HG02981 (cell line): ENCODE measurements at regions not wholly inside any gene's neighbourhood (a gene's known extent, or its start where the extent isn't known, plus 50 kb on each side); places are given as distances from the start of the nearest gene placed in this dataset.
"Not testable (repeated sequence)": the region's sequence is repeated elsewhere in the genome, so short reads cannot be mapped to it uniquely, and the experiment has no call there.

Experiments used
- ATAC-seq: cut with Tn5 transposase; IDR thresholded peaks from one replicate; pipeline ENCODE4 v1.9.1; 2021; ENCODE audit warnings: mild to moderate bottlenecking, moderate library complexity; ENCODE audit not compliant: unreplicated experiment

GRCh38 chr4:9702019-9702418 lies 79.4 kb upstream of the DRD5 start:
- not testable (repeated sequence) for ATAC-seq

DNA sequence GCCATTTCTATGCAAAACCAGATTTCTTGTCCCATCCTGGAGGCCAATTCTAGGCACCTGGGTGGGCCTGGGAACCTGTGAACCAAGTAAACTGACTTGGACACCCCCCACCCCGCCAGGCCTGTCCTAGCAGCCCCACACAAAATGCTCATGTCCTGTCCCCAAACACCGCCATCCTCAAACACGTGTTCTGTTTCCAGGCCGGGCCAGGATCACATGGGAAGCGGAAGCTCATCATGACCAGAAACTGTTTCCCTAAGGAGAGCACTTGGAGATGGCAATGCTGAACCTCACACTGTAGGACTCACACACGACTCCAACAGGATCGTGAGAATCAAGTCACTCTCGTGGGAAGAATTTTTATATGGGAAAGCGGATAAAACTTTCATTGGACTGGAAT lies 78.7 kb upstream of the DRD5 start:
- not testable (repeated sequence) for ATAC-seq

- ATAC-seq, result no peak
These were observed 78.0 kb upstream of the DRD5 start for GRCh38 chr4:9703391-9703790.

DNA sequence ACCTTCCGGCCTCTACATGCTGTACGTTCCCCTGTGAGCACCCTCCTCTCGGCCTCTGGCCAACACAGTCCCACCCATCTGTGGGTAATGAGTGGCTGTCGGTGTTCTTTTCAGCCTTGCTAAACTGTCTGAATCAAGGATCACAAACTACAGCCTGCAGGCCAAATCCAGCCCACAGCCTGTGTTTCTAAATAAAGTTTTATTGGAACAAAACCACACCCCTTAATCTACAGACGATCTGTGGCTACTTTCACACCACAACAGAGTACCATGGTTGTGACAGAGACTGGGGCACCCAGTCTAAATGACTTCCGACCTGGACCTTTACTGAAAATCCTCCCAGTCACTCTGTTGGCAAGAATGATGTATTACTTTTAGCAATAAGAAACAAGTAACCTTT lies 77.3 kb upstream of the DRD5 start:
- ATAC-seq, result not testable (repeated sequence)

GRCh38 chr4:9704551-9705332 lies 76.7 kb upstream of the DRD5 start:
- ATAC-seq, result no peak

DNA sequence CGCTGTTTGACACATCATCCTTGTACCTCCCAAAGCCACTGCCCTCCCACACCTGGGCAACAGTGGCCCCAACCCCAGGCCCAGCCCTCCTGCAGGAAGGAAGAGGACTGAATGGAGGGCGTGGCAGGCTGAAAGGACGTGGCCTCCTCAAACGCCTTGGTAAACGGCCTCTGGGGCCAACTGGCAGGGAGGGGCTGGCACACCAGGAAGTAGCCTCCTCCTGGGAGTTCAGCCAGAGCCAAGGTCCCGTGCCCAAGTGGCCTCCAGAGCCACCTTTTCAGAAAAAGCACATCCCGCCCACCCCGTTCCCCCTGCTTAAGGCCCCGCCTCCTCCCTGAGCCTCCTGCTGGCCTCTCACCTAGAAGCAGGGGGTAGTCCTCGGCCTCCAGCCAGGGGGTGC lies 74.2 kb upstream of the DRD5 start:
- not testable (repeated sequence) for ATAC-seq

DNA sequence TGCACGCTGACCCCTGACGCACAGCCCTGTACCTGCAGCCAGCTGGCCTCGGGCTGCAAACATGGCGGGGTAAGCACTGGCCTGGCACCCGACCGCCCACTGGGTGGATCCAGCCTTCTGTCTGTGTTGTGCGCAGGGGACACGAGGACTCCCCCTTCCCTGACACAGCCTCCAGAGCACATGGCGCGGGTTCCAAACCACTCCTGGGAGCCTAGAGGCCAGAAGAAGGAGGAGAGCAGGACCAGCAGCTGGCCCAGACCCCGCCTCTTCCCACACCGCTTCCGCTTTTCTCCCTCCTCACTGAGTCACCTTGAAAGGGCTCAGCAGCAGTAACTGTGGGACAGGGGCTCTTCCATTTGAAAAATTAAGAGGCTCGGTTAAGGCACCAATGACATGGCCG lies 73.5 kb upstream of the DRD5 start:
- ATAC-seq, result not testable (repeated sequence)

GRCh38 chr4:9709724-9710123 lies 71.7 kb upstream of the DRD5 start:
- ATAC-seq, result no peak

- not testable (repeated sequence) for ATAC-seq
These were observed 66.2 kb upstream of the DRD5 start for GRCh38 chr4:9715271-9715670.

DNA sequence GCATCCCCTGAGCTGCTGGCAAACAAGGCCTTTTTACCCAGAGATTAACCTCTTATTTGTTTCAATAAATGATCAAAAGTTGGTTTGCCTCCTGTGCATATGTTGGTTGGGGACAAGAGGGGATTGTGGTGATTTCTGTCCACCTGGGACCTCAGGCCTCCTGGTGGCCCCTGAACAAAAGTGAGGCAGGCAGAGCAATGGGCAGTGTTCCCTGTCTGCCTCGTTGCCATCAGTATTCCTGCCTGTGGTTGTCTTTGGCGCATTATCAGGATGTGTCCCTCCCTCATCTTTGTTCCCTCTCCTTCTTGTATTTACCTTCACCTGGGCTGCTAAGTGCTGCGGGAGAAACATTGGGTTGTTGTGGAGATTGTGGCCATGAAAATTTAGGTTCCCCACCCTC lies 65.3 kb upstream of the DRD5 start:
- ATAC-seq, result no peak

GRCh38 chr4:9718246-9718939 lies 63.0 kb upstream of the DRD5 start:
- ATAC-seq, result not testable (repeated sequence)

GRCh38 chr4:9722131-9722530 lies 59.3 kb upstream of the DRD5 start:
- ATAC-seq, result not testable (repeated sequence)
